ENCODE measurements at regions not wholly inside any gene's neighbourhood (a gene's known extent, or its start where the extent isn't known, plus 50 kb on each side); places are given as distances from the start of the nearest gene placed in this dataset.

GRCh38 chr10:7054915-7055314 is 355.9 kb downstream of the SFMBT2 start:
- peak; percentile 48 for TF ChIP-seq CTCF (IDR thresholded peaks at IDR 0.05; ENCODE audit: low read length)
- TF ChIP-seq EZH2 (IDR thresholded peaks at IDR 0.05; ENCODE audit: borderline replicate concordance, low read length): no peak
